ENCODE measurements at regions not wholly inside any gene's neighbourhood (a gene's known extent, or its start where the extent isn't known, plus 50 kb on each side); places are given as distances from the start of the nearest gene placed in this dataset.

DNA sequence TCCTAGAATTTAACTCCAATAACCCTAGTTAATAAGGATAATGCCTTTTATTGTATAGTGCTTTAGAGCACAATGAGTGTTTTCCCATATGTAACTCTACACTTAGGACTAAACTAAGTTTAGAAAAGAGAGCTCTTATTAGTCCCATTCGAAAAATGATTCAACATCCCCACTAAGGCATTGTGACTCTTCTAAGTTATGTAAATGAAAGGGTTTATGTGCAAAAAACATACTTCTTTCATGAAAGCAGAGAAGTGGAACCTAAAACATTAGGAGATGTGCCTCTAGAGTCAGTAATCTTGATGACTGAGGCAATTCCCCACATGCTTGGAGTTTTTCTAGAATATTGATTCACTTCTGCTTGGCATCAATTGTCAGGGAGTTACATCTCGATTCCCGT lies 344.1 kb upstream of the ZNF717 start:
- TF ChIP-seq, protein P1, sequence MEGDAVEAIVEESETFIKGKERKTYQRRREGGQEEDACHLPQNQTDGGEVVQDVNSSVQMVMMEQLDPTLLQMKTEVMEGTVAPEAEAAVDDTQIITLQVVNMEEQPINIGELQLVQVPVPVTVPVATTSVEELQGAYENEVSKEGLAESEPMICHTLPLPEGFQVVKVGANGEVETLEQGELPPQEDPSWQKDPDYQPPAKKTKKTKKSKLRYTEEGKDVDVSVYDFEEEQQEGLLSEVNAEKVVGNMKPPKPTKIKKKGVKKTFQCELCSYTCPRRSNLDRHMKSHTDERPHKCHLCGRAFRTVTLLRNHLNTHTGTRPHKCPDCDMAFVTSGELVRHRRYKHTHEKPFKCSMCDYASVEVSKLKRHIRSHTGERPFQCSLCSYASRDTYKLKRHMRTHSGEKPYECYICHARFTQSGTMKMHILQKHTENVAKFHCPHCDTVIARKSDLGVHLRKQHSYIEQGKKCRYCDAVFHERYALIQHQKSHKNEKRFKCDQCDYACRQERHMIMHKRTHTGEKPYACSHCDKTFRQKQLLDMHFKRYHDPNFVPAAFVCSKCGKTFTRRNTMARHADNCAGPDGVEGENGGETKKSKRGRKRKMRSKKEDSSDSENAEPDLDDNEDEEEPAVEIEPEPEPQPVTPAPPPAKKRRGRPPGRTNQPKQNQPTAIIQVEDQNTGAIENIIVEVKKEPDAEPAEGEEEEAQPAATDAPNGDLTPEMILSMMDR (IDR thresholded peaks at IDR 0.05), result no peak
- TF ChIP-seq POLR2A (IDR thresholded peaks at IDR 0.05), result no peak
- TF ChIP-seq POLR2AphosphoS5 (IDR thresholded peaks at IDR 0.05), result no peak

All from breast epithelium (tissue), 3 donors.